Smooth muscle cell (in vitro differentiated cells): ENCODE measurements at regions not wholly inside any gene's neighbourhood (a gene's known extent, or its start where the extent isn't known, plus 50 kb on each side); places are given as distances from the start of the nearest gene placed in this dataset.

Source experiments
- DNase-seq: peaks from one replicate; lab custom pipeline; 2025; ENCODE audit not compliant: unreplicated experiment; lab: John Stamatoyannopoulos, UW
- H2AFZ ChIP-seq: fragments of 200-600 bp; sonication (generic); 2 replicates; pipeline ENCODE4 v1.6.0; 2016; ENCODE audit warnings: antibody characterized with exemption, low read depth, mild to moderate bottlenecking
- H3F3A ChIP-seq: fragments of 200-600 bp; sonication (generic); 2 replicates; pipeline ENCODE4 v1.6.0; 2017; ENCODE audit warnings: antibody characterized with exemption, low read depth
- H3K27ac ChIP-seq: fragments of 200-600 bp; sonication (generic); 2 replicates; pipeline ENCODE4 v1.5.1; 2016; ENCODE audit warnings: low read depth, mild to moderate bottlenecking
- H3K27me3 ChIP-seq: fragments of 200-600 bp; sonication (generic); 2 replicates; pipeline ENCODE4 v1.6.1; 2016; ENCODE audit warnings: low read depth, mild to moderate bottlenecking
- H3K36me3 ChIP-seq: fragments of 200-600 bp; sonication (generic); 2 replicates; pipeline ENCODE4 v1.5.1; 2016; ENCODE audit warnings: low read depth
- H3K4me1 ChIP-seq: fragments of 200-600 bp; sonication (generic); 2 replicates; pipeline ENCODE4 v1.5.1; 2016; ENCODE audit warnings: low read depth
- H3K4me2 ChIP-seq: fragments of 200-600 bp; sonication (generic); 2 replicates; pipeline ENCODE4 v1.6.0; 2016; ENCODE audit warnings: mild to moderate bottlenecking
- H3K4me3 ChIP-seq: fragments of 200-600 bp; sonication (generic); 2 replicates; pipeline ENCODE4 v1.5.1; 2016; ENCODE audit warnings: mild to moderate bottlenecking
- H3K79me2 ChIP-seq: fragments of 200-600 bp; sonication (generic); 2 replicates; pipeline ENCODE4 v1.6.0; 2016; ENCODE audit warnings: low read depth, mild to moderate bottlenecking
- H3K9ac ChIP-seq: fragments of 200-600 bp; sonication (generic); 2 replicates; pipeline ENCODE4 v1.6.0; 2016; ENCODE audit warnings: low read depth
- H3K9me3 ChIP-seq: fragments of 200-600 bp; sonication (generic); replicated peaks from 2 replicates; pipeline ENCODE4 v1.5.1; 2016; ENCODE audit warnings: low read depth
- H4K20me1 ChIP-seq: fragments of 200-600 bp; sonication (generic); 2 replicates; pipeline ENCODE4 v1.6.0; 2016; ENCODE audit warnings: low read depth
- WGBS: methylation state at CpG from one replicate; pipeline ENCODE4 v1.1.7; 2016; ENCODE audit warnings: low lambda C conversion rate; 5-methylcytosine and 5-hydroxymethylcytosine counted together
- TF ChIP-seq, protein P1 (sequence below): fragments of 200-600 bp; sonication (generic); IDR thresholded peaks from 2 replicates; pipeline ENCODE4 v1.5.1; 2017; ENCODE audit warnings: borderline replicate concordance, mild to moderate bottlenecking, antibody characterized with exemption; ENCODE audit not compliant: insufficient read depth, poor library complexity, severe bottlenecking

DNA sequence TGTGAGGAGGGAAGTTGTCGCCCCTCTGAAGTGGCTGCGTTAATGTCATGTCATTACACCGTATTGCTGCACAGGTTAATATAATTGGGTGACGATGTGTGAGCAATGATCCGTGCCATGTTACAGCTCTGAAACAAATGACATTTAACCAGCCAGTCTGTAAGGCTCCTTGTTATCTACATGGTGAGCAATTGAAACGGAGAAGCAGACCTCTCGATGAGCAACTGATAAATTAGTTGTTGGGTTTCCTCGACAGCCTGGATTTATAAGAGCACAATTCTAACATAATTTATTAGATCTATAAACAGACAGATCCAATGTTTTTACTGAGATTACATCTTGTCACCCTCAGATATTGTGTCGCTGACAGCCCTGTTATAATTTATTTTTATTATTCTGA, 49.9 kb upstream of the MAFB start:
- H3K36me3 ChIP-seq: no peaks in the 10 kb centered on the region
- 40% methylated on average over 9 of the region's 9 CpGs for WGBS
- H3K4me3 ChIP-seq: no peak overlapping the region
- H3F3A ChIP-seq: no peaks in the 10 kb centered on the region
- H2AFZ ChIP-seq: no peak overlapping the region
- no peak overlapping the region for H3K4me2 ChIP-seq
- H3K27me3 ChIP-seq: peaks cover 22% of the 10 kb centered on the region
- TF ChIP-seq, protein P1, sequence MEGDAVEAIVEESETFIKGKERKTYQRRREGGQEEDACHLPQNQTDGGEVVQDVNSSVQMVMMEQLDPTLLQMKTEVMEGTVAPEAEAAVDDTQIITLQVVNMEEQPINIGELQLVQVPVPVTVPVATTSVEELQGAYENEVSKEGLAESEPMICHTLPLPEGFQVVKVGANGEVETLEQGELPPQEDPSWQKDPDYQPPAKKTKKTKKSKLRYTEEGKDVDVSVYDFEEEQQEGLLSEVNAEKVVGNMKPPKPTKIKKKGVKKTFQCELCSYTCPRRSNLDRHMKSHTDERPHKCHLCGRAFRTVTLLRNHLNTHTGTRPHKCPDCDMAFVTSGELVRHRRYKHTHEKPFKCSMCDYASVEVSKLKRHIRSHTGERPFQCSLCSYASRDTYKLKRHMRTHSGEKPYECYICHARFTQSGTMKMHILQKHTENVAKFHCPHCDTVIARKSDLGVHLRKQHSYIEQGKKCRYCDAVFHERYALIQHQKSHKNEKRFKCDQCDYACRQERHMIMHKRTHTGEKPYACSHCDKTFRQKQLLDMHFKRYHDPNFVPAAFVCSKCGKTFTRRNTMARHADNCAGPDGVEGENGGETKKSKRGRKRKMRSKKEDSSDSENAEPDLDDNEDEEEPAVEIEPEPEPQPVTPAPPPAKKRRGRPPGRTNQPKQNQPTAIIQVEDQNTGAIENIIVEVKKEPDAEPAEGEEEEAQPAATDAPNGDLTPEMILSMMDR: no peak
- H3K9ac ChIP-seq: no peak overlapping the region
- H4K20me1 ChIP-seq: no peaks in the 10 kb centered on the region
- H3K27ac ChIP-seq: no peak overlapping the region
- no peak for DNase-seq
- H3K4me1 ChIP-seq: no peaks in the 10 kb centered on the region
- no peaks in the 10 kb centered on the region for H3K79me2 ChIP-seq
- no peaks in the 10 kb centered on the region for H3K9me3 ChIP-seq

- Histone ChIP-seq H3F3A (no peaks in the 10 kb centered on the region), H3K36me3 (no peaks in the 10 kb centered on the region), H3K4me1 (no peaks in the 10 kb centered on the region), H3K27ac (no peak overlapping the region), H3K27me3 (peaks cover 17% of the 10 kb centered on the region), H2AFZ (no peak overlapping the region), H3K4me2 (no peak overlapping the region), H3K9me3 (no peaks in the 10 kb centered on the region), H4K20me1 (no peaks in the 10 kb centered on the region), H3K9ac (no peak overlapping the region), H3K79me2 (no peaks in the 10 kb centered on the region), H3K4me3 (no peak overlapping the region)
- WGBS: 91% methylated on average over 1 of the region's 1 CpG
- TF ChIP-seq, protein P1: no peak
- no peak for DNase-seq
These were observed 50.8 kb upstream of the MAFB start for GRCh38 chr20:40739841-40740240.

GRCh38 chr20:40741507-40742106, 52.6 kb upstream of the MAFB start:
- 48% methylated on average over 4 of the region's 6 CpGs for WGBS
- H3K9ac ChIP-seq: no peak overlapping the region

More at GRCh38 chr20:40741507-40742106, 52.6 kb upstream of the MAFB start:
- H2AFZ ChIP-seq: no peak overlapping the region
- TF ChIP-seq, protein P1: peak; percentile 50
- H3K4me3 ChIP-seq: no peak overlapping the region
- H3K27me3 ChIP-seq: peaks cover 23% of the 10 kb centered on the region
- H3K4me2 ChIP-seq: no peak overlapping the region
- no peak for DNase-seq
- no peaks in the 10 kb centered on the region for H3K9me3 ChIP-seq
- H4K20me1 ChIP-seq: no peaks in the 10 kb centered on the region
- H3K4me1 ChIP-seq: no peaks in the 10 kb centered on the region
- no peaks in the 10 kb centered on the region for H3F3A ChIP-seq
- no peak overlapping the region for H3K27ac ChIP-seq
- no peaks in the 10 kb centered on the region for H3K79me2 ChIP-seq
- no peaks in the 10 kb centered on the region for H3K36me3 ChIP-seq
